GM21423 (cell line): ENCODE measurements at regions not wholly inside any gene's neighbourhood (a gene's known extent, or its start where the extent isn't known, plus 50 kb on each side); places are given as distances from the start of the nearest gene placed in this dataset.
"Not testable (repeated sequence)": the region's sequence is repeated elsewhere in the genome, so short reads cannot be mapped to it uniquely, and the experiment has no call there.

ENCODE experiments used
- ATAC-seq: cut with Tn5 transposase; IDR thresholded peaks from one replicate; pipeline ENCODE4 v1.9.1; 2021; ENCODE audit warnings: mild to moderate bottlenecking, moderate library complexity; ENCODE audit not compliant: unreplicated experiment

DNA sequence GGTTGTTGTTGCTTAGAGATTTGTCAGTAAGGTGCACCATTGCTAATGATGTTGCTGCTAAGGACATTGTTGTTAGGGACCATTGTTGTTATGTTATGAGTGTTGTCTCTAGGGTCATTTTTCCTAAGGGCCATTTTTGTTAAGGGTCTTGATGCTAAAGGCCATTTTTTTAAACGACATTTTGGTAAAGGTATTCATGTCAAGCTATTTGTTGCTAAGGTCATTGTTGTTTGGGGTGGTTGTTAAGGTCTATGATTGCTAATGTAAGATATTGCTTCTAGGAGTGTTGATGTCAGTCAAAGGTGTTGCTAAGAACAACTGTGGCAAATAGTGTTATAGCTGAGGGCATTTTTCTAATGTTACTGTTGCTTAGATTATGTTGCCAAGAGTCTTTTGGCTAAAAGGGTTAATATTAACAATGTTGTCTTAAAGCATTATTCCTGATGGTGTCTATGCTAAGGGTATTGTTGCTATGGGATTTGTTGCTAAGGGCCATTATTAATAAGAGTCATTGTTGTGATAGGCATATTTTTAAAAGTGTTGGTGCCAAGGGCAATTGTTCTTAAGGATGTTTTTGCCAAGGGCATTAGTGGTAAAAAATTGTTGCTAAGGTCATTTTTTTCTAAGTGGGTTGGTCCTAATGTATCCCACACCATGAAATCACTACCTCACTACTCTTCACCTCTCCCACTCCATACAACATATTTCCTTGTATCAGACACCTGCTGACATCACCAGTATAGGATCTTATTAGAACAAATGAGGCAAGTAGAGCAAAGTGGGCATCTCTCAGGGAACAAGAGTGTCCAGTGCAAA is 56.2 kb downstream of the SPATA31A6 start:
- ATAC-seq: not testable (repeated sequence)

DNA sequence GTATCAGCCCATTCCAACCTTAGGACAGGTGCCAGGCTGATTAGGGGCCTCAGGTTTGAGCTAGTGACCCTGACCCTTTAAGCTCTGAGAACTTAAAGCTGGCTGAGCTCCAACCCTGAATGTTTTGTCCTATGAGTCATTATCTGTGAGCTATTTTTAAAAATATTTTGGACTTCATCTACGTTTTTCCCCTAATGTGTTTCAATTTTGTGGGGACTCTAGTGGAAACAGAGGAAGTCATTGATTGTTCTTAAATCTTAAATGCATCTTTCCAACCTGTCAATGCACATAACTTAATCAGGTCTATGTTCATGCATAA is 56.8 kb downstream of the SPATA31A6 start:
- ATAC-seq: not testable (repeated sequence)

DNA sequence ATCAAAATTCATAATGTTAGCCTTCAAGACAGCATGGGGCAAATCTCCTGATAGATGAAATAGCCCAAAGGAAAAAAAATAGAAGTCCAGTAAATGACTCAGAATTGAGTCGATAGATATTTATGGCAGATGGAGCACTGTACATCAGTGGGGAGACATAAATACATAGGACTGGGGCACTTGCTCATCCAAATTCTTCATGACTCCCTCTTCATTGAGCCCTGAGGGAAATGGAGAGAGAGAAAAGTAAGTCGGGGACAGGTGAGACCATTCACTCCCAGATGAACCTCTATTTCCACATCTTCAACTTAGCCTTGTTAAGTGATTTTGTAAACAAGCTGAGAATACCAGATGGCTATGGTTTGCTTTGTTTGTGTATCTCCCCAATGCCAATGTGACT is 59.8 kb downstream of the SPATA31A6 start:
- ATAC-seq: not testable (repeated sequence)

DNA sequence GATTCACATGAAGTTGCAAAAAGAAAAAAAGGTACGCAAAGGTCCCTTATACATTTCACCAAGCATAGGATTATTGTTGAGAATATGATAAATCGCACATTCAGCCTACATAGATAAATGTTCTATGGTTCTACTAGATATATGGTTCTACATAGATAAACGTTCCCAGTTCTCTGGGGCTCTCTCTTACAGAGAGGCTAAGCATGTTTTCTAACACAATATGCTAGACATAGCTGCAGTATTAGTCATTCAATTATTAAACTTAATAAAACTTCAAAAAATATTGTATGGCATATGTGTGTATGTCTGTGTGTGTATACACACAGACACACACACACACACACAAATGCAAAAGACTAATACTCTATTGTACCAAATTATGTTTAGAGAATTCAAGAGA is 60.4 kb downstream of the SPATA31A6 start:
- ATAC-seq: not testable (repeated sequence)

DNA sequence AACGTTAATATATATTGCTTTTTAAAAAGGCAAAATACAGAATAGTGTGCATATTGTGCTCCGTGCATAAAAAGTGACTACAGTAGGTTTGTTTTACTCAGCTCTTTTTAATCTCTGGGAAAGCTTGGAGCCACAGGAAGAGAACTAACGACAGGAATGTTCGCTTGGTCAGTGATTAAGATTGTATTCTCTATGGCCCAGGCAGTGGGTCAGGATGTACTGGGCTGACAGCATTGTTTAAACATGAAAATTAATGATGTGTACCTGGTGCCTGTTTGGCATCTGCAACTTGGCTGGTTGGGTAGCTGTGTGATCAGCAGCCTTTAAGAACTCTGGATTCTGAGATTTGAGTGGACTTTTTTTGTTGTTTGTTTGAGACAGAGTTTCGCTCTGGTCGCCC is 85.3 kb downstream of the SPATA31A6 start:
- ATAC-seq: not testable (repeated sequence)

DNA sequence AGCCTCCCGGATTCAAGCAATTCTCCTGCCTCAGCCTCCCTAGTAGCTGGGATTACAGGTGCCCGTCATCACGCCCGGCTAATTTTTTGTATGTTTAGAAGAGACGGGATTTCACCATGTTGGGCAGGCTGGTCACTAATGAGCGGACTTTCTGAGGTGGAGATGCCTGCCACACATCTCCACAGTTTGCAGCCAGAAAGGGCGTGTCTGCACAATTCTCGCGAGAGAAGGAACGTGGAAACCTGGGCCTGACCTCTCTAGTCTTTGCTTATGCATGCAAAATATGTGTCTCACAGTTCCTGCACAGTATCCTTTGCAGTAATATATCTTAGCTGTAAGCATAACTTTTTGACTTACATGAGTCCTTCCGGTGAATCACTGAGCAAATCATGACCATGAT is 85.7 kb downstream of the SPATA31A6 start:
- not testable (repeated sequence) for ATAC-seq

DNA sequence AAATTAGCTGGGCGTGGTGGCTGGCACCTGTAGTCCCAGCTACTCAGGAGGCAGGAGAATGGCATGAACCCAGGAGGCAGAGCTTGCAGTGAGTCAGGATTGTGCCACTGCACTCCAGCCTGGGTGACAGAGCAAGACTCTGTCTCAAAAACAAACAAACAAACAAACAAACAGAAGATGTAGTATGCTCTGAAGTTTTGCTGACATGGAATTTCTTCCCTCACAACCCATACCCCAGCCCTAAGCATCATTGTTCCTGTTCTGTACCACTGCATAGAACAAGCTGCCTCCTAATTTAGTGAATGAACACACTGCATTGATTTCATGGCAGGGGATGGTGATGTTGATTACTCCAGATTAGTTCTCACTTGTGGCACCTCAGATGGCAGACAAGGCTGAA is 89.7 kb downstream of the SPATA31A6 start:
- ATAC-seq: not testable (repeated sequence)

DNA sequence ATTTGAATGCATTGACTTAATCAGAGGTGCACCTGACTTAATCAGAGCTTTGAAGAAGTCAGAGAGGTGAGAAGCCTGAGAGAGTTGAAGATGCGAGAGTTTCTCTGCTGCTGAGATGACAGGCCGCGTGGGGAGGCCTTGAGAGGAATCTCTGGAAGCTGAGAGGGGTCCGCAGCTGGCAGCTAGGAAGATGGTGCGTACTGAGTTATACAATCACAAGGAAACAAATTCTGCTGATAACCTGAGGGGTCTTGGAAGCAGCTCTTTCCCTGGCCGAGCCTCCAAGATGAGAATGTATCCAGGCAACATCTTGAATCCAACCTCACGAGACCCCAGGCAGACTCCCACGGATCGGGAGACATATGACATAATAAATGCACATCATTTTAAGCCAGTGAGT is 91.7 kb downstream of the SPATA31A6 start:
- ATAC-seq: no peak

DNA sequence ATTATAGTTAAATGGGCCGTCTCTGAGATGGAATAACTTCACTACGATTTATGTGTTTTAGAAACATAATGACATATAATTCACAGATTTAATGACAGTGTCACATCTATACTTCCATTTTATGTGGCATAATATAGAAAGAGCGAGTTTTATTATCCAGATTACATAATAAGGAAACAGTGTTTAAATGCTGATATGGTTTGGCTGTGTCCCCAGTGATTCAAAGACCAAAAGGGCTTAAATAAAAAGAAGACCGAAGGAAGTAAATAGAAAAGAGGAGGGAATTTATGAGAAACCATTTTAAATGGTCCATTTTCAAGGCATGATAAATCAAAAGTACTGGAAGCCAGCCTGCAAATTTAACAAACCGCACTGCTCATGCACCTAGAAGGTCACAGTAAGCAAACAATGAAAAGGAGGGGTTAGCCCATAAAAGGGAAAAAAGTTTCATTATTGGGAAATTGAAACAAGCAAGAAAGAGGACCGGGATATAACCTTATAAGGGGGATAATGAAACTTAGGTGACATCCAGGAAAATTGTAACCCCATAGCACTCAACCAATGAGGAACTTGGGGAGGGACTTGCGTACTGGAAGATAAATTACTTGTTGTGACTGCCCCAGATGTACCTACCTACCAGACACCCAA is 99.2 kb downstream of the SPATA31A6 start:
- ATAC-seq: not testable (repeated sequence)

DNA sequence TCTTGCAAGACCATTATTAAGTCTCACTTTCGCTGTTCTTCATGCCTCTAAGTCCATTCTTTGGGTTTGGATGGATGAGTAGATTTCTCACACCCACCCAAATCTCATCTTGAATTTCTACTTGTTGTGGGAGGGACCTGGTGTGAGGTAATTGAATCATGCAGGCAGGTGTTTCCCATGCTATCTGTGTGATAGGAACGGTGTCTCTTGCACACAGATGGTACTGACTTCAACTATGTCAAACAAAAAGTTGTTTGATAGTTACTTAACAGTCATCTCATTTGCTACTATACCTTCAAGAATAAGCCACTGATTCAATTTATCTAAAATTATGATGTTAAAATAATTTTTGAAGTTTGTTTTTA is 99.7 kb downstream of the SPATA31A6 start:
- ATAC-seq: not testable (repeated sequence)

DNA sequence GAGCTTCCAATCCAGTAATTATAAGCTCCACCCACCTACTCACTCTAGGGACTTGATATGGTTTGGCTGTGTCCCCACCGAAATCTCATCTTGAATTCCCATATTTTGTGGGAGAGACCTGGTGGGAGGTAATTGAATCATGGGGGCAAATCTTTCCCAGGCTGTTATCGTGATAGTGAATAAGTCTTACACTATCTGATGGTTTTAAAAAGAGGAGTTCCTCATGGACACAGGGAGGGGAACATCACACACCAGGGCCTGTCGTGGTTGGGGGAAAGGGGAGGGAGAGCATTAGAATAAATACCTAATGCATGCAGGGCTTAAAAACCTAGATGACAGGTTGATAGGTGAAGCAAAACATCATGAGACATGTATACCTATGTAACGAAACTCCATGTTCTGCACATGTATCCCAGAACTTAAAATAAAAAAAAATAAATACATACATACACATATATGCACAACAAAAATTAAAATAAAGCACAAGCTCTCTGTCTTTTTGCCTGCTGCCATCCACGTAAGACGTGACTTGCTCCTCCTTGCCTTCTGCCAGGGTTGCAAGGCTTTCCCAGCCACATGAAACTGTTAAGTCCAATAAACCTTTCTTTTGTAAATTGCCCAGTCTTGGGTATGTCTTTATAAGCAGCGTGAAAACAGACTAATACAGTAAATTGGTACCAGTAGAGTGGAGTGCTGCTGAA is 102.8 kb downstream of the SPATA31A6 start:
- ATAC-seq: not testable (repeated sequence)

DNA sequence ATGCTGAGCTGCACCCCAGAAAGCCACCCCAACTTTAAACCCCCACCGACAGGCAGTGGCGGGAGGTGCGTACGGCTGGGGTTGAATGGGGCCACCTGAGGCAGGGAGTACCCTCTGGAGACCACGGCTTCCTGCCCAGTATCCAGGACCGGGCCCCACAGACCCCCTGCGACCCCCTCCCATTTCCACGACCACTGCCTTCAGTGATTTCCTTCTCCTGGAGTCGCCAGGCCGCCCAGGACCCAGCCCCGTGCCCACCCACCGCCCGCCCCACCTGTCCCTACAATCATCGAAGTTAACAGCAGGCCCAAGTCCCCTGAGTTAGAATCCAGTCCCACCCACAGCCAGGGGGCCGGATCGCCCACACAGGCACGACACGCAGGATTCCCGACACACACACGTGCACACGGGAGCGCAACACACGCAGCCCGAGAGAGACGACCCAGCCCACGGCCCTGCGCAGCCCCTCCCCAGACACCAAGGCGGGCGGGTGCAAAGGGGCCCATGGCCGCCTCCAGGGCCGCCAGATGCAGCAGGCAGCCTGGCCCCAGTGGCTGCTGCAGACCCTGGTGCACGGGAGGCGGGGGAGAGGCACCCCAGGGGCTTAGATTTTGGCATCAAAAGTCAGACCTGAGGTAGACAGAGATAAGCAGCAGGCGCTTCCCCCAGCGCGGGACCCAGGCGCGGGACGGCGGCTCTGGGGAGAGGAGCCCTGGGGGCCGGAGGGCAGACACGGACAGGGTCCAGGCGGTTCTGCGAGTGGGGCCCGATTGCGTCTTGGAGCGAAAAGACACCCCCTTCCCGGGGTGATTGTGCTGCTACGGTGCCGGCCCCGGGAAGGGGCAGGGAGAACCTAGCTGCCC is 104.8 kb downstream of the SPATA31A6 start:
- not testable (repeated sequence) for ATAC-seq

DNA sequence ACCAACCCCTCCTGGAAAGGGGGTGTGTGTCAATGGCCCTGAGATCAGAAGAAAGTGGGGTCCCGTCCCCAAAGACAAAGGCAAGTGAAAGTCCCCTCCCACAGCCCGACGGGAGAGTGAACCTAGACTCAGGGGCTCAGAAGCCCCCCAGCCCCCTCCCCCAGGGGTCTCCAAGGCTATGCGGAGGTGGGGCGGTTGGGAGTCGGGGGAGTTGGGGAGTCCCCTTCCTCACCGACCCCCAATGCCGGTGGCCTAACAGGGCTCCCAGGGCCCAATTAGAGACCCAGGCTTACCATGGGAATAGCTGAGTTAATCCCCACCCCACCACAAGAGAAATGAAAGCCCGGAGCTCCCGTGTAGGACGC is 105.4 kb downstream of the SPATA31A6 start:
- not testable (repeated sequence) for ATAC-seq

DNA sequence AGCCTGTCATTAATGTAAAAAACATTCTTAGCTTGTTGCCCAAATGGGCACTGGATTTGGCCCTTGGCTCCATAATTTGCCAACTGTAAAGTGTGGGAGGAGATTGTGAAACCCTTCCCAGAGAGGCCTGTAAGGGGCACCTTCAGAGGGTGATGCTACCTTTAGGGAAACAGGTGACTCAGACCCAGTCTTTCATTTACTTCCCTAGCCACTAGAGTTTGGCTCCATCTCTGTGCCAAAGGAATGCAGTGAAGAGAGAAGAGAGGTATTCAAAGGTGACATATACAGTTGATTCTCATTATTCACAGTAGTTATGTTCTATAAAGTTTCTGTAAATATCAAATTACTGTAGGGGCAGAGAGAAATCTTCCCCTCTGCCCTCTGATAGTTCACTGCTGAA is 116.7 kb downstream of the SPATA31A6 start:
- not testable (repeated sequence) for ATAC-seq

DNA sequence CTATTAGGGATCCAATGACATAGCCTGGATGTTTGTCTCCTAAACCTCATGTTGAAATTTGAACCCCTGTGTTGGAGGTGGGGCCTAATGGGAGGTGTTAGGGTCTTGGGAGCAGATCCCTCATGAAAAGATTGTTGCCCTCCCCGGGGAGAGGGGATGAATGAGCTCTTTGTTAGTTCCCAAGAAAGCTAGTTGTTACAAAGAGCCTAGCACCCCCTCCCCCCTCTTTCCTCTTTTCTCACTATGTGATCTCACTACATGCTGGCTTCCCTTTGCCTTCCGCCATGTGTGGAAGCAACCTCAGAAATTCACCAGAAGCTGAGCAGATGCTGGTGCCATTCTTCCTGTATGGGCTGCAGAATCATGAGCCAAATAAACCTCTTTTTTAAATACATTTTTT is 123.2 kb downstream of the SPATA31A6 start:
- not testable (repeated sequence) for ATAC-seq

DNA sequence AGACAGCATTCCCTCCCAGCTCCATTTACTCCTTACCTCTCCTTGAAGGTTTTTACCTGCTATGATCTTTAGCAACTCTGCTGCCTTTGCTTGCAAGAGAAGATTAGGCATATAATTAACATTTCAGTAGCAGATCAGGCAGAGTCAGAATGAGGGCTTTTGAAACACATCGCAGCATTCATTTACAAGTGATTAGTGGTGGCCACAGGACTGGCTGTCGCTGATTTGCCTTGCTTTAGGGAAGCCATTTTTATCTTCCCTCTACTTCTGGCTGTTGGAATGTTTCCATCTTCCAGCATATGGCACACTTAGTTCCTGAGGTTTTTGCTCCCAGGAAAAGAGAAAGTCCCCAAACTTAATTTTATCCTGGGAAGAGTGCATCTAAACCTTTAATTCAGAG is 124.0 kb downstream of the SPATA31A6 start:
- ATAC-seq: not testable (repeated sequence)

DNA sequence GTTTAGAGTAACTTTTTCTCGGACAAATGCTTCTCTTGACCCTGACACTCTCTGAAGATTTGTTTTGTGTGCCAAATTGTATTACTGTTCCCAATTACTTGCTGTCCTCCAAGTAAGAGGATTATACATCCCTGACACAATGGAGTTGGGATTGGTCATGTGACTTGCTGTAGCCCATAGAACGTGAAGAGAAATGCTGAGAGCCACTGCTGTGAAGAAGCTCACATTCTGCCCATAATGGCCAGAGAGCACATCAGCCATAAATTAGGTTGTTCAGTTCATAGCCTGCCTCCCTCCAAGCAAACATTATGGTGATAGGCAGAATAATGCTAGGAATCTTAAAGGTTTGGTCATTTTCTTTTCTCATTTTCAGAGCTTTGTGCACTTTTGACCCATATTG is 127.5 kb downstream of the SPATA31A6 start:
- ATAC-seq: not testable (repeated sequence)

DNA sequence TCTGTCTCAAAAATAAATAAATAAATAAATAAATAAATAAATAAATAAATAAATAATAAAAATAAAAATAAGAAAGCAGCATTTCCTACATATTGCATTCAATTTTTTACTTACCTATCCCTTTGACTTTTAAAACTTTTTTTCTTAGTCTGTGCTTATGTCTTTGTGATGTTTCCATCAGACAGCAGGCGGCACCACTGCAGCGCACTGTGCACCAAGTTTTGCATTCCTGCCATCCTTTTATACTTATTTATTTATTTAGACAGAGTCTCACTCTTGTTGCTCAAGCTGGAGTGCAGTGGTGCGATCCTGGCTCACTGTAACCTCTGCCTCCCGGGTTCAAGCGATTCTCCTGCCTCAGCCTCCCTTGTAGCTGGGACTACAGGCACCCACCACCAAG is 132.6 kb downstream of the SPATA31A6 start:
- ATAC-seq: not testable (repeated sequence)

DNA sequence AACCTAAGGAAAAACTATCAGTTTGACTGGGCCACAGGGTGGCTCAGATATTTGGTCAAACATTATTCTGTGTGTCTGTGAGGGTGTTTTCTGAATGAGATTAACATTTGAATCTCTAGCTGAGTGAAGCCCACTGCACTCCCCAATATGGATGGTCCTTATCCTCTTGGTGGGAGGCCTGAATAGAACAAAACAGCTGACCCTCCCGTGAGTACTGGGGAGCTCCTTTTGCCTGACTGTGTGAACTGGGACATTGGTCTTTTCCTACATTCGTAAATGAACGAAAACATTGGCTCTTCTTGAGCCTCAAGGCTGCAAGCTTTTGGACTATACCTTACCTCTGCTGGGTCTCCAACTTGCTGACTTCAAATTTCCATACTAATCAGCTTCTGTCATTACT is 134.2 kb downstream of the SPATA31A6 start:
- not testable (repeated sequence) for ATAC-seq

DNA sequence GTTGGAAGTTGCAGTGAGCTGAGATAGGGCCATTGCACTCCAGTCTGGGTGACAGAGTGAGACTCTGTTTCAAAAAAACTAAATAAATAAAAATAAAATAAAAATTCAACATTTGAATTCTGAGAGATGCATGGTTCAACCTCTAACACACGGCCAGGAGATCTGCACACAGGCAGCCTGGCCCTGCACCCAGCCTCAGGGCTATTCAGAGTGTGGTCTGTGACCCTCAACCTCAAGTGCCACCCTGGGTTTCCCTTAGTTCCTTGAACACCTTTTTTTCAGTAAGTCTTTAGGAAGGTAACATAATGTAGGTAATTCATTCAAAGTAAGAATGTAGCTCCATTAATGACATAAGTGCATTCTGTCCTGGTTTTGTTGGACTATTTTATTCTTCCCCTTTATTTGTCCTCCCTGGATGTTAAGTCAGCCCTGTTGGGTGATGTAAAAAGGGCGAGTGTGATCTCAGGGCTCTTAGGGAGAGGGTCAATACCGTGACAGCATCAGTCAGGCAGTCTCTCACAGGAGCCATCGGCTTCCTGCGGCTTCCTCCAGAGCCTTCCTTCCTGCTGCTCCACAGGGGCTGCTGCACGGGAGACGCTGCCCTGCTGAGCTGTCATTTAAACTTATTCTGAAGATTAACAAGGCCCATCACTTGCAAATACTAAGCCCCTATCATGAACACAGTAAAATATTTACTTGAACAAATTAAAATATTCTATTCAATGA is 139.8 kb downstream of the SPATA31A6 start:
- ATAC-seq: not testable (repeated sequence)
